HEK293 (cell line): ENCODE measurements at regions not wholly inside any gene's neighbourhood (a gene's known extent, or its start where the extent isn't known, plus 50 kb on each side); places are given as distances from the start of the nearest gene placed in this dataset.

Experiments used
- CTCF ChIA-PET: fragments of 350-600 bp; formaldehyde crosslinking; extraction: SDS; loops from one replicate; lab custom pipeline; 2021; ENCODE audit warnings: antibody characterized with exemption; lab: Yijun Ruan, JAX
- POLR2A ChIA-PET: fragments of 300-600 bp; formaldehyde crosslinking; extraction: SDS; loops from one replicate; lab custom pipeline; 2020; ENCODE audit warnings: antibody characterized with exemption, inconsistent platforms; lab: Yijun Ruan, JAX
- H3K27ac ChIP-seq: fragments of 200-500 bp; sonication (Bioruptor generic); 2 replicates; pipeline ENCODE4 v1.5.1; 2014; ENCODE audit warnings: low read depth, low read length, control low read depth, inconsistent platforms; ENCODE audit errors: extremely low read depth
- H3K36me3 ChIP-seq, 2 experiments: fragments of 200-500 bp in 1 of 2; sonication (Bioruptor generic) in 1 of 2; 1 replicate in 1 of 2; 2 replicates in 1 of 2; pipeline ENCODE4 v1.5.1; 2014 to 2017; ENCODE audit warnings: inconsistent platforms in 2 of 2, low read length in 2 of 2; ENCODE audit not compliant: control insufficient read depth in 2 of 2, insufficient read depth in 1 of 2
- H3K4me1 ChIP-seq: fragments of 200-500 bp; sonication (Bioruptor generic); 2 replicates; pipeline ENCODE4 v1.5.1; 2014; ENCODE audit warnings: mild to moderate bottlenecking, low read length, inconsistent platforms; ENCODE audit not compliant: control insufficient read depth, insufficient read depth
- H3K4me3 ChIP-seq: 2 replicates; pipeline ENCODE4 v1.5.1; 2011; ENCODE audit warnings: low read depth, mild to moderate bottlenecking, control low read depth, low read length, moderate library complexity
- H3K9me3 ChIP-seq: fragments of 200-500 bp; sonication (Bioruptor generic); 2 replicates; pipeline ENCODE4 v1.5.1; 2014; ENCODE audit warnings: low read depth, low read length, inconsistent platforms; ENCODE audit not compliant: control insufficient read depth, insufficient read depth
- KLF16 ChIP-seq: fragments of 450-650 bp; formaldehyde crosslinking; IDR thresholded peaks from 2 replicates; pipeline ENCODE4 v1.5.1; 2017; ENCODE audit warnings: missing biosample characterization, missing genetic modification characterization
- KLF8 ChIP-seq: fragments of 450-650 bp; formaldehyde crosslinking; IDR thresholded peaks from 2 replicates; pipeline ENCODE4 v1.5.1; 2016; ENCODE audit warnings: missing biosample characterization, missing genetic modification characterization
- ZEB2 ChIP-seq: fragments of 450-650 bp; formaldehyde crosslinking; IDR thresholded peaks from 2 replicates; pipeline ENCODE4 v1.5.1; 2016; ENCODE audit warnings: missing biosample characterization, missing genetic modification characterization
- ZNF121 ChIP-seq: fragments of 450-650 bp; formaldehyde crosslinking; IDR thresholded peaks from 2 replicates; pipeline ENCODE4 v1.5.1; 2016; ENCODE audit warnings: missing biosample characterization, missing genetic modification characterization
- ZNF24 ChIP-seq: fragments of 450-650 bp; formaldehyde crosslinking; IDR thresholded peaks from 2 replicates; pipeline ENCODE4 v1.5.1; 2016; ENCODE audit warnings: missing biosample characterization, missing genetic modification characterization
- ZNF324 ChIP-seq: fragments of 450-650 bp; formaldehyde crosslinking; IDR thresholded peaks from 2 replicates; pipeline ENCODE4 v1.5.1; 2016; ENCODE audit warnings: missing biosample characterization, missing genetic modification characterization
- ZNF404 ChIP-seq: fragments of 450-650 bp; formaldehyde crosslinking; IDR thresholded peaks from 2 replicates; pipeline ENCODE4 v1.5.1; 2017; ENCODE audit warnings: missing biosample characterization, missing genetic modification characterization
- ZNF423 ChIP-seq: fragments of 450-650 bp; formaldehyde crosslinking; IDR thresholded peaks from 2 replicates; pipeline ENCODE4 v1.5.1; 2016; ENCODE audit warnings: missing biosample characterization, missing genetic modification characterization
- ZNF433 ChIP-seq: fragments of 450-650 bp; formaldehyde crosslinking; IDR thresholded peaks from 2 replicates; pipeline ENCODE4 v1.5.1; 2016; ENCODE audit warnings: missing biosample characterization, missing genetic modification characterization, low read depth
- ZNF48 ChIP-seq: fragments of 450-650 bp; formaldehyde crosslinking; IDR thresholded peaks from 2 replicates; pipeline ENCODE4 v1.5.1; 2016; ENCODE audit warnings: missing biosample characterization, missing genetic modification characterization
- ZNF501 ChIP-seq: fragments of 450-650 bp; formaldehyde crosslinking; IDR thresholded peaks from 2 replicates; pipeline ENCODE4 v1.5.1; 2016; ENCODE audit warnings: missing biosample characterization, missing genetic modification characterization
- ZNF521 ChIP-seq: fragments of 450-650 bp; formaldehyde crosslinking; IDR thresholded peaks from 2 replicates; pipeline ENCODE4 v1.5.1; 2017; ENCODE audit warnings: missing biosample characterization, mild to moderate bottlenecking, missing genetic modification characterization
- ZNF560 ChIP-seq: fragments of 450-650 bp; formaldehyde crosslinking; IDR thresholded peaks from 2 replicates; pipeline ENCODE4 v1.5.1; 2017; ENCODE audit warnings: missing biosample characterization, missing genetic modification characterization, borderline replicate concordance
- ZNF561 ChIP-seq: fragments of 450-650 bp; IDR thresholded peaks from 2 replicates; pipeline ENCODE4 v1.5.1; 2018; ENCODE audit warnings: missing biosample characterization, missing genetic modification characterization, borderline replicate concordance
- ZNF658 ChIP-seq: fragments of 450-650 bp; formaldehyde crosslinking; IDR thresholded peaks from 2 replicates; pipeline ENCODE4; 2016; ENCODE audit warnings: missing biosample characterization, missing genetic modification characterization
- TF ChIP-seq, protein P1 (sequence below): fragments of 450-650 bp; formaldehyde crosslinking; IDR thresholded peaks from 2 replicates; pipeline ENCODE4 v1.5.1; 2017; ENCODE audit warnings: missing biosample characterization, missing genetic modification characterization
- TF ChIP-seq, protein P2 (sequence below): fragments of 450-650 bp; formaldehyde crosslinking; IDR thresholded peaks from 2 replicates; pipeline ENCODE4 v1.5.1; 2016; ENCODE audit warnings: missing biosample characterization, missing genetic modification characterization
- TF ChIP-seq, protein P3 (sequence below): fragments of 450-650 bp; formaldehyde crosslinking; IDR thresholded peaks from 2 replicates; pipeline ENCODE4 v1.5.1; 2016; ENCODE audit warnings: missing biosample characterization, missing genetic modification characterization
- TF ChIP-seq, protein P4 (sequence below): fragments of 450-650 bp; formaldehyde crosslinking; IDR thresholded peaks from 2 replicates; pipeline ENCODE4 v1.5.1; 2016; ENCODE audit warnings: missing biosample characterization, missing genetic modification characterization
- TF ChIP-seq, protein P5 (sequence below): fragments of 450-650 bp; formaldehyde crosslinking; IDR thresholded peaks from 2 replicates; pipeline ENCODE4 v1.5.1; 2016; ENCODE audit warnings: missing biosample characterization, missing genetic modification characterization
- TF ChIP-seq, protein P6 (sequence below): fragments of 450-650 bp; formaldehyde crosslinking; IDR thresholded peaks from 2 replicates; pipeline ENCODE4 v1.5.1; 2016; ENCODE audit warnings: missing biosample characterization, missing genetic modification characterization, borderline replicate concordance

DNA sequence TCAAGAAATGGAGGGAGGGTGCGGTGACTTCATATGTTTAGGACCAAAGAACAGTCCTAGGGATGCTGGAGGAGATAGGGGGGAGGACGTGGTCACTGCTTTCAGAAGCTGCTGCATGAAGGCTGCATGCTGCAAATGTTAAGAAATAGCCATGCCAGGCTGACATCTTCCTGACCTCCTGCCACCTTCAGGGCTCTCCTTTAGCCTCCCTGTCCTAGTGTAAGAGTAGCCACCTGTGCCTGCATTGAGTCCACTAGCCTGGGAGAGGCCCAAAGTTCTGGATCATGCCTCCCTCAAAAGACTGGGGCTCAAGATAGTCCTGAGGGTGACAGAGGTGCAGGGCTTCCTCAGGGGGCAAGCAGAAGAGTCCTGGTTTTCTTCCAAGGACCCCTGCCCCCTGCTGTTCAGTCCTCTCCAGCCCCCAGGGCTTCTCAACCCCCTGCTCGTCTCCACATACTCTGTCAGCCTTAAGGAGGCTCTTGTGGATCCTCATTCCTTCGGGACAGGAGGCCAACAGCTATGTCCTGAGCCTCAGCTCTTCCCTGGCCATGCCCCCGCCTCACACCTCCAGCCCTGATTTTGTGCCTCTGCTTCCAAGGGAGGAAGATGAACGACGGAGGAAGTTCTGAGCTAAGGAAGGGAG is 96.3 kb downstream of the MRPL14 start:
- Histone ChIP-seq H3K4me1 (no peaks in the 10 kb centered on the region), H3K36me3 (no peaks in the 10 kb centered on the region), H3K4me3 (no peak overlapping the region), H3K9me3 (no peaks in the 10 kb centered on the region), H3K27ac (no peak overlapping the region)
- TF ChIP-seq ZNF24 (tag by site-specific recombination) (no peak), ZNF560 (no peak), KLF16 (tag by site-specific recombination) (no peak), ZEB2 (tag by site-specific recombination) (no peak)
- POLR2A ChIA-PET = no interaction called here
- CTCF ChIA-PET = interaction anchor here (0.6 to 2.2 kb wide), 7 partner anchors 9 to 1280 kb away, joined by 3 to 7 read pairs (median 4); no protein-coding TSS in a partner anchor

GRCh38 chr6:44029444-44030185 is 97.6 kb downstream of the MRPL14 start:
- H3K4me1 ChIP-seq = no peaks in the 10 kb centered on the region
- H3K4me3 ChIP-seq = no peak overlapping the region
- ChIA-PET CTCF (interaction anchor here (1.0 kb wide), 1 partner anchor 34 kb away, joined by 4 read pairs; no protein-coding TSS in a partner anchor), POLR2A (no interaction called here)
- TF ChIP-seq, protein P1, sequence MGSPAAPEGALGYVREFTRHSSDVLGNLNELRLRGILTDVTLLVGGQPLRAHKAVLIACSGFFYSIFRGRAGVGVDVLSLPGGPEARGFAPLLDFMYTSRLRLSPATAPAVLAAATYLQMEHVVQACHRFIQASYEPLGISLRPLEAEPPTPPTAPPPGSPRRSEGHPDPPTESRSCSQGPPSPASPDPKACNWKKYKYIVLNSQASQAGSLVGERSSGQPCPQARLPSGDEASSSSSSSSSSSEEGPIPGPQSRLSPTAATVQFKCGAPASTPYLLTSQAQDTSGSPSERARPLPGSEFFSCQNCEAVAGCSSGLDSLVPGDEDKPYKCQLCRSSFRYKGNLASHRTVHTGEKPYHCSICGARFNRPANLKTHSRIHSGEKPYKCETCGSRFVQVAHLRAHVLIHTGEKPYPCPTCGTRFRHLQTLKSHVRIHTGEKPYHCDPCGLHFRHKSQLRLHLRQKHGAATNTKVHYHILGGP (tag by site-specific recombination) = no peak
- TF ChIP-seq, protein P2, sequence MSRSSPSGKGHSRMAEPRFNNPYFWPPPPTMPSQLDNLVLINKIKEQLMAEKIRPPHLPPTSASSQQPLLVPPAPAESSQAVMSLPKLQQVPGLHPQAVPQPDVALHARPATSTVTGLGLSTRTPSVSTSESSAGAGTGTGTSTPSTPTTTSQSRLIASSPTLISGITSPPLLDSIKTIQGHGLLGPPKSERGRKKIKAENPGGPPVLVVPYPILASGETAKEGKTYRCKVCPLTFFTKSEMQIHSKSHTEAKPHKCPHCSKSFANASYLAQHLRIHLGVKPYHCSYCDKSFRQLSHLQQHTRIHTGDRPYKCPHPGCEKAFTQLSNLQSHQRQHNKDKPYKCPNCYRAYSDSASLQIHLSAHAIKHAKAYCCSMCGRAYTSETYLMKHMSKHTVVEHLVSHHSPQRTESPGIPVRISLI (tag by site-specific recombination) = no peak
- no peak for TF ChIP-seq ZNF501
- TF ChIP-seq, protein P3, sequence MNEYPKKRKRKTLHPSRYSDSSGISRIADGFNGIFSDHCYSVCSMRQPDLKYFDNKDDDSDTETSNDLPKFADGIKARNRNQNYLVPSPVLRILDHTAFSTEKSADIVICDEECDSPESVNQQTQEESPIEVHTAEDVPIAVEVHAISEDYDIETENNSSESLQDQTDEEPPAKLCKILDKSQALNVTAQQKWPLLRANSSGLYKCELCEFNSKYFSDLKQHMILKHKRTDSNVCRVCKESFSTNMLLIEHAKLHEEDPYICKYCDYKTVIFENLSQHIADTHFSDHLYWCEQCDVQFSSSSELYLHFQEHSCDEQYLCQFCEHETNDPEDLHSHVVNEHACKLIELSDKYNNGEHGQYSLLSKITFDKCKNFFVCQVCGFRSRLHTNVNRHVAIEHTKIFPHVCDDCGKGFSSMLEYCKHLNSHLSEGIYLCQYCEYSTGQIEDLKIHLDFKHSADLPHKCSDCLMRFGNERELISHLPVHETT = no peak
- no peak for TF ChIP-seq ZNF121 (tag by site-specific recombination)
- TF ChIP-seq ZNF404 (tag by site-specific recombination) = no peak
- TF ChIP-seq, protein P4, sequence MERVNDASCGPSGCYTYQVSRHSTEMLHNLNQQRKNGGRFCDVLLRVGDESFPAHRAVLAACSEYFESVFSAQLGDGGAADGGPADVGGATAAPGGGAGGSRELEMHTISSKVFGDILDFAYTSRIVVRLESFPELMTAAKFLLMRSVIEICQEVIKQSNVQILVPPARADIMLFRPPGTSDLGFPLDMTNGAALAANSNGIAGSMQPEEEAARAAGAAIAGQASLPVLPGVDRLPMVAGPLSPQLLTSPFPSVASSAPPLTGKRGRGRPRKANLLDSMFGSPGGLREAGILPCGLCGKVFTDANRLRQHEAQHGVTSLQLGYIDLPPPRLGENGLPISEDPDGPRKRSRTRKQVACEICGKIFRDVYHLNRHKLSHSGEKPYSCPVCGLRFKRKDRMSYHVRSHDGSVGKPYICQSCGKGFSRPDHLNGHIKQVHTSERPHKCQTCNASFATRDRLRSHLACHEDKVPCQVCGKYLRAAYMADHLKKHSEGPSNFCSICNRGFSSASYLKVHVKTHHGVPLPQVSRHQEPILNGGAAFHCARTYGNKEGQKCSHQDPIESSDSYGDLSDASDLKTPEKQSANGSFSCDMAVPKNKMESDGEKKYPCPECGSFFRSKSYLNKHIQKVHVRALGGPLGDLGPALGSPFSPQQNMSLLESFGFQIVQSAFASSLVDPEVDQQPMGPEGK (tag by site-specific recombination) = no peak
- TF ChIP-seq, protein P5, sequence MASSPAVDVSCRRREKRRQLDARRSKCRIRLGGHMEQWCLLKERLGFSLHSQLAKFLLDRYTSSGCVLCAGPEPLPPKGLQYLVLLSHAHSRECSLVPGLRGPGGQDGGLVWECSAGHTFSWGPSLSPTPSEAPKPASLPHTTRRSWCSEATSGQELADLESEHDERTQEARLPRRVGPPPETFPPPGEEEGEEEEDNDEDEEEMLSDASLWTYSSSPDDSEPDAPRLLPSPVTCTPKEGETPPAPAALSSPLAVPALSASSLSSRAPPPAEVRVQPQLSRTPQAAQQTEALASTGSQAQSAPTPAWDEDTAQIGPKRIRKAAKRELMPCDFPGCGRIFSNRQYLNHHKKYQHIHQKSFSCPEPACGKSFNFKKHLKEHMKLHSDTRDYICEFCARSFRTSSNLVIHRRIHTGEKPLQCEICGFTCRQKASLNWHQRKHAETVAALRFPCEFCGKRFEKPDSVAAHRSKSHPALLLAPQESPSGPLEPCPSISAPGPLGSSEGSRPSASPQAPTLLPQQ (tag by site-specific recombination) = no peak
- TF ChIP-seq ZNF423 (tag by site-specific recombination) = no peak
- TF ChIP-seq ZNF561 (tag by site-specific recombination) = no peak
- TF ChIP-seq, protein P6, sequence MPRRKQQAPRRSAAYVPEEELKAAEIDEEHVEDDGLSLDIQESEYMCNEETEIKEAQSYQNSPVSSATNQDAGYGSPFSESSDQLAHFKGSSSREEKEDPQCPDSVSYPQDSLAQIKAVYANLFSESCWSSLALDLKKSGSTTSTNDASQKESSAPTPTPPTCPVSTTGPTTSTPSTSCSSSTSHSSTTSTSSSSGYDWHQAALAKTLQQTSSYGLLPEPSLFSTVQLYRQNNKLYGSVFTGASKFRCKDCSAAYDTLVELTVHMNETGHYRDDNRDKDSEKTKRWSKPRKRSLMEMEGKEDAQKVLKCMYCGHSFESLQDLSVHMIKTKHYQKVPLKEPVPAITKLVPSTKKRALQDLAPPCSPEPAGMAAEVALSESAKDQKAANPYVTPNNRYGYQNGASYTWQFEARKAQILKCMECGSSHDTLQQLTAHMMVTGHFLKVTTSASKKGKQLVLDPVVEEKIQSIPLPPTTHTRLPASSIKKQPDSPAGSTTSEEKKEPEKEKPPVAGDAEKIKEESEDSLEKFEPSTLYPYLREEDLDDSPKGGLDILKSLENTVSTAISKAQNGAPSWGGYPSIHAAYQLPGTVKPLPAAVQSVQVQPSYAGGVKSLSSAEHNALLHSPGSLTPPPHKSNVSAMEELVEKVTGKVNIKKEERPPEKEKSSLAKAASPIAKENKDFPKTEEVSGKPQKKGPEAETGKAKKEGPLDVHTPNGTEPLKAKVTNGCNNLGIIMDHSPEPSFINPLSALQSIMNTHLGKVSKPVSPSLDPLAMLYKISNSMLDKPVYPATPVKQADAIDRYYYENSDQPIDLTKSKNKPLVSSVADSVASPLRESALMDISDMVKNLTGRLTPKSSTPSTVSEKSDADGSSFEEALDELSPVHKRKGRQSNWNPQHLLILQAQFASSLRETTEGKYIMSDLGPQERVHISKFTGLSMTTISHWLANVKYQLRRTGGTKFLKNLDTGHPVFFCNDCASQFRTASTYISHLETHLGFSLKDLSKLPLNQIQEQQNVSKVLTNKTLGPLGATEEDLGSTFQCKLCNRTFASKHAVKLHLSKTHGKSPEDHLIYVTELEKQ (tag by site-specific recombination) = no peak
- TF ChIP-seq ZNF560 = no peak
- TF ChIP-seq ZNF48 (tag by site-specific recombination) = no peak
- TF ChIP-seq ZNF521 (tag by site-specific recombination) = no peak
- TF ChIP-seq ZNF324 (tag by site-specific recombination) = no peak
- no peak for TF ChIP-seq KLF8 (tag by site-specific recombination)
- no peak for TF ChIP-seq ZNF658
- no peak for TF ChIP-seq ZNF433 (tag by site-specific recombination)
- no peaks in the 10 kb centered on the region for H3K36me3 ChIP-seq
- H3K27ac ChIP-seq = no peak overlapping the region
- H3K9me3 ChIP-seq = no peaks in the 10 kb centered on the region
